HEK293T (cell line): ENCODE measurements at regions not wholly inside any gene's neighbourhood (a gene's known extent, or its start where the extent isn't known, plus 50 kb on each side); places are given as distances from the start of the nearest gene placed in this dataset.

Experiments
- CTCF ChIA-PET: fragments of 350-600 bp; formaldehyde crosslinking; extraction: SDS; loops from one replicate; lab custom pipeline; 2021; ENCODE audit warnings: antibody characterized with exemption, inconsistent platforms; lab: Yijun Ruan, JAX
- POLR2A ChIA-PET: fragments of 350-600 bp; formaldehyde crosslinking; extraction: SDS; loops from one replicate; lab custom pipeline; 2020; ENCODE audit warnings: antibody characterized with exemption, inconsistent platforms; lab: Yijun Ruan, JAX
- DNase-seq: peaks from one replicate; pipeline ENCODE4 v3.0.0; 2012; ENCODE audit warnings: mixed read lengths; ENCODE audit errors: extremely low spot score
- ARNT ChIP-seq: fragments of 450-650 bp; IDR thresholded peaks from 2 replicates; pipeline ENCODE4 v1.6.1; 2017; ENCODE audit warnings: mild to moderate bottlenecking
- BHLHE40 ChIP-seq: fragments of 450-650 bp; IDR thresholded peaks from 2 replicates; pipeline ENCODE4 v1.6.1; 2016; ENCODE audit warnings: mild to moderate bottlenecking, moderate library complexity, borderline replicate concordance
- CTBP1 ChIP-seq: fragments of 450-650 bp; IDR thresholded peaks from 2 replicates; pipeline ENCODE4 v1.6.1; 2016; ENCODE audit warnings: borderline replicate concordance
- ELF4 ChIP-seq: fragments of 450-650 bp; IDR thresholded peaks from 2 replicates; pipeline ENCODE4 v1.6.1; 2017; ENCODE audit warnings: antibody characterized with exemption
- FOXA1 ChIP-seq: fragments of 450-650 bp; IDR thresholded peaks from 2 replicates; pipeline ENCODE4 v1.6.1; 2016; ENCODE audit warnings: mild to moderate bottlenecking
- FOXK2 ChIP-seq: fragments of 450-650 bp; IDR thresholded peaks from 2 replicates; pipeline ENCODE4 v1.6.1; 2016; ENCODE audit warnings: mild to moderate bottlenecking
- FOXM1 ChIP-seq: fragments of 450-650 bp; IDR thresholded peaks from 2 replicates; pipeline ENCODE4 v1.6.1; 2017; ENCODE audit warnings: mild to moderate bottlenecking, borderline replicate concordance
- HDGF ChIP-seq: fragments of 450-650 bp; IDR thresholded peaks from 2 replicates; pipeline ENCODE4 v1.6.1; 2017; ENCODE audit warnings: antibody characterized with exemption, borderline replicate concordance
- L3MBTL2 ChIP-seq: fragments of 450-650 bp; conservative IDR thresholded peaks from 2 replicates; pipeline ENCODE4 v1.6.1; 2016; ENCODE audit warnings: mild to moderate bottlenecking
- LEF1 ChIP-seq: fragments of 450-650 bp; IDR thresholded peaks from 2 replicates; pipeline ENCODE4 v1.6.1; 2017; ENCODE audit warnings: mild to moderate bottlenecking, borderline replicate concordance
- NFRKB ChIP-seq: fragments of 450-650 bp; IDR thresholded peaks from 2 replicates; pipeline ENCODE4 v1.6.1; 2016; ENCODE audit warnings: mild to moderate bottlenecking, moderate library complexity
- SP1 ChIP-seq: fragments of 450-650 bp; IDR thresholded peaks from 2 replicates; pipeline ENCODE4 v1.6.1; 2017
- SUZ12 ChIP-seq: fragments of 450-650 bp; IDR thresholded peaks from 2 replicates; pipeline ENCODE4 v1.6.1; 2016; ENCODE audit warnings: mild to moderate bottlenecking
- TARDBP ChIP-seq: fragments of 450-650 bp; IDR thresholded peaks from 2 replicates; pipeline ENCODE4 v1.6.1; 2016
- ZNF384 ChIP-seq: fragments of 450-650 bp; IDR thresholded peaks from 2 replicates; pipeline ENCODE4 v1.6.1; 2016
- TF ChIP-seq, protein P1 (sequence below): fragments of 450-650 bp; IDR thresholded peaks from 2 replicates; pipeline ENCODE4 v1.6.1; 2016

DNA sequence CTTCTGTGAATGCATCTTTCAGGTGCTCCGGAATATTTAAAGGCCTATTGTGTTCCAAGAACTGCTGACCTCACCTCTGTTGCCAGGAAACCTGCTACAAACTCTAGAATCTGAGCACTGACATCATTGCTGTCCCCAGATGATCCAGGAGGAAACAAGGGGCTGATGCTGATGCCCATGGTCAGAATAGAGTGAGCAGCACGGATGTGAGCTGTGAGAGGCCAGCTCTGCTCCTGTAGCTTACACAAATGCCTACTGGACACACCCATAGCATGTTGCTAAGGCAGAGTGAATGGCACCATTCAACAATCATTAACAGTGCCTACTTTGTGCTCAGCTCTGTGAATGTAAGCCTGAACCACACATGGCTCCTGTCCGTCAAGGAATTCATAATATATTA, 276.7 kb upstream of the API5 start:
- CTCF ChIA-PET = no interaction called here
- TF ChIP-seq FOXA1 = no peak
- no peak for TF ChIP-seq LEF1
- no peak for TF ChIP-seq HDGF
- TF ChIP-seq L3MBTL2 = no peak
- no peak for TF ChIP-seq ELF4
- TF ChIP-seq, protein P1, sequence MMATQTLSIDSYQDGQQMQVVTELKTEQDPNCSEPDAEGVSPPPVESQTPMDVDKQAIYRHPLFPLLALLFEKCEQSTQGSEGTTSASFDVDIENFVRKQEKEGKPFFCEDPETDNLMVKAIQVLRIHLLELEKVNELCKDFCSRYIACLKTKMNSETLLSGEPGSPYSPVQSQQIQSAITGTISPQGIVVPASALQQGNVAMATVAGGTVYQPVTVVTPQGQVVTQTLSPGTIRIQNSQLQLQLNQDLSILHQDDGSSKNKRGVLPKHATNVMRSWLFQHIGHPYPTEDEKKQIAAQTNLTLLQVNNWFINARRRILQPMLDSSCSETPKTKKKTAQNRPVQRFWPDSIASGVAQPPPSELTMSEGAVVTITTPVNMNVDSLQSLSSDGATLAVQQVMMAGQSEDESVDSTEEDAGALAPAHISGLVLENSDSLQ = no peak
- no peak for TF ChIP-seq CTBP1
- no peak for TF ChIP-seq TARDBP
- TF ChIP-seq ARNT = no peak
- TF ChIP-seq FOXM1 = no peak
- no peak for TF ChIP-seq SUZ12
- TF ChIP-seq ZNF384 = no peak
- TF ChIP-seq BHLHE40 = no peak
- no peak for TF ChIP-seq SP1
- POLR2A ChIA-PET = no interaction called here
- no peak for DNase-seq

DNA sequence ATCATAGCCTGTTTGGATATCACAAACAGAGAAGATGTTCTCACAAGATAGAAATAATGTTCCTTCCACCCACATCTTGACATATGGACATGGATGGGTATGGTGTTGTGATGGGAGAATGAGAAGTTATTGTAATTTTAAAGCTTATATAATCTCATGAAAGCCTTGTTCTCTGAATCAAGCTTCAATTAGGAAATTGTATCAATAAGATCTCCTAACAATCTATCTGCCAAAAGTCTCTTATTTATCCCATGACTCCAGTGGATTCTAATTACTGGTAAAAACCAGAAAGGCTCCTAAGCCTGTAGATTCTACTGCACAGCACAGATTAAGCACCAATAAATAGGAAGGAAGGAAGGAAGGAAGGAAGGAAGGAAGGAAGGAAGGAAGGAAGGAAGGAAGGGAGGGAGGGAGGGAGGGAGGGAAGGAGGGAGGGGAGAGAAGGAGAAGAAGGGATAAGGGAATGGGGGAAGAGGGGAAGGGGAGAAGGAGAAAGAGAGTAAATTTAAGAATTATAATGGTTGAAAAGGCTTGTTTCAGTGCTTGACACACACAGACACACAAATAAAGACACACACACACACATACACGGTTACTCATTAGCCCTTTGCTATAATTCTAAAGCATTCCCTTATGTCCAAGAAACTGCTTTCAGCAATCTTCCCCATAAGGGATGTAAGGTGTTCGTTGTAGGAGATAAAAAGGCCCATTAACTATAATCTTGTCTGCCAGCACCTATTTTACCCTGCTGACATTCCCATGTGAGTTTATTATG, 258.0 kb upstream of the API5 start:
- no peak for DNase-seq
- no peak for TF ChIP-seq ZNF384
- TF ChIP-seq L3MBTL2 = no peak
- TF ChIP-seq FOXA1 = no peak
- no peak for TF ChIP-seq NFRKB
- no peak for TF ChIP-seq SUZ12
- TF ChIP-seq CTBP1 = no peak
- no peak for TF ChIP-seq BHLHE40
- ChIA-PET POLR2A (no interaction called here), CTCF (no interaction called here)

DNA sequence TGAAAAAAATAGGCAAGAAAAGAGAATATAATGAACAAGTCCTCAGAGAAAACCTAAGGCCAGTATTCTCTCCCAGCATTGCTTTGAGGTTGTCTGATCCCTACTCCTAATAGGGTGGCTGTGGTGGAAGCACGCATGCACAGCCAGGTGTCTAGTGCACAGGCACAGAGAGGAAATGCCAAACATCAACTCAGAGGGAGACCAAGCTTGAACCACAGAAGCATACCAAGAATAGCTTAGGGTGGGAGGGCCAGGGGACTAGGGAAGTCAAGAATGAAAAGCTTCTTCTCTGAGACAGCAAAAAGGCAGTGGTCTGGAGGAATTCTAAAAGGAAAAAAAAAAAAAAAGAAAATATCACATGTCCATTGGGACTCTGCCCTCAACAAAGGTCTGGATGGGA, 244.1 kb upstream of the API5 start:
- POLR2A ChIA-PET = no interaction called here
- no peak for TF ChIP-seq LEF1
- TF ChIP-seq FOXA1 = no peak
- TF ChIP-seq ZNF384 = no peak

DNA sequence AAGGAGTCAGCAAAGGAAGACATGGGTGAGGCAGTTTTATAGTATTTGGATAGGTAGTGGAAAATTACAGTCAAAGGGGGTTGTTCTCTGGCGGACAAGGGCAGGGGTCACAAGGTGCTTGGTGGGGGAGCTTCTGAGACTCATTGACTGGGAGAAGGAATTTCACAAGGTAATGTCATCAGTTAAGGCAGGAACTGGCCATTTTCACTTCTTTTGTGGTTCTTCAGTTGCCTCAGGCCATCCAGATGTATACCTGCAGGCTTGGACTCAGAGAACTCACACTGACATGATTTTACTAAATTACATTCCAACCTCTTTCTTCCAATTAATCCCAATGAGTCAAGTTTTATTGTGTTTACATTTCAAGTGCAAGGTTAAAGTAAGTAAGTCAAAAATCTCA, 240.5 kb upstream of the API5 start:
- POLR2A ChIA-PET = no interaction called here
- no peak for DNase-seq
- CTCF ChIA-PET = no interaction called here
- TF ChIP-seq TARDBP (no peak), NFRKB (no peak), CTBP1 (no peak), FOXM1 (no peak), BHLHE40 (no peak), ZNF384 (no peak), SP1 (no peak), ARNT (no peak), FOXK2 (no peak), L3MBTL2 (no peak)

More for the DNA sequence above, 244.1 kb upstream of the API5 start:
- CTCF ChIA-PET = no interaction called here
- no peak for DNase-seq

DNA sequence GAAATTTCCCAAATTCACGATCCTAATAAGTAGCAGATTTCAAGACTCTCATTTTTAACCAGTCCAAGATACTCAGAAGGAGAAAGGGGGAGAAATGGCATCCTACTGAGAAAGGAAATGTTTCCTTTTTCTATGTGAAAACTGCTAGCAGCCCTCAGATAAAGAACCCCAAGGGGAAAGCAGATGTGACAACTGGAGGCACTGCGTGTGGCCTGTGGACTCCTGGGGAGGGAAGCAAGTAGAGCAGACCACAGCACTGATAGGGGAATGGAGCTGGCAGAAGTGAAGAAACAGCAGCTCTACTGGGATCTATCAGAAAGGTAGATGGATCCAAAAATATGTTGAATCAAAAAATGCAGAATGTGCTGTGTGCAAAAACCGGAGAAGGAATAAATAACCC, 239.7 kb upstream of the API5 start:
- ChIA-PET CTCF (no interaction called here), POLR2A (no interaction called here)
- DNase-seq = no peak
- TF ChIP-seq HDGF (no peak), L3MBTL2 (no peak), FOXK2 (no peak), SUZ12 (no peak), SP1 (no peak), ELF4 (no peak), ARNT (no peak), ZNF384 (no peak), NFRKB (no peak), LEF1 (no peak), CTBP1 (no peak), BHLHE40 (no peak), TARDBP (no peak), FOXM1 (no peak), FOXA1 (no peak)
- TF ChIP-seq, protein P1 = no peak

DNA sequence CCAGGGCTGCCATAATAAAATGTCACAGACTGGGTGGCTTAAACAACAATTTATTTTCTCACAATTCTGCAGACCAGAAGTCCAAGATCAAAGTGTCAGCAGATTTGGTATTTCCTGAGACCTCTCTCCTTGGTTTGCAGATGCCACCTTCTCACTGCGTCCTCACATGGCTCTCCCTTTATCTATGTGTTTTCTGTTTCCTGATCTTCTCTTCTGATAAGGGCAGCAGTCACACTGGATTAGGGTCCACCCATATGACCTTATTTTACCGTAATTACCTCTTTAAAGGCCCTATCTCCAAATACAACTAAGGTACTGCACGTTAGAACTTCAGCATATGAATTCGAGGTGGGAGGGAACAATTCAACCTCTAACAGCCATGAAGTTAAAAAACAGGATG, 238.9 kb upstream of the API5 start:
- CTCF ChIA-PET = interaction anchor here (0.5 kb wide), 1 partner anchor 162 kb away, joined by 3 read pairs; no protein-coding TSS in a partner anchor
- DNase-seq = no peak
- POLR2A ChIA-PET = no interaction called here
- no peak for TF ChIP-seq ARNT
- TF ChIP-seq NFRKB = no peak
- TF ChIP-seq L3MBTL2 = no peak
- TF ChIP-seq CTBP1 = no peak
- no peak for TF ChIP-seq FOXK2
- TF ChIP-seq FOXA1 = no peak
- TF ChIP-seq ELF4 = no peak
- TF ChIP-seq FOXM1 = no peak
- no peak for TF ChIP-seq SUZ12
- no peak for TF ChIP-seq TARDBP
- no peak for TF ChIP-seq BHLHE40

DNA sequence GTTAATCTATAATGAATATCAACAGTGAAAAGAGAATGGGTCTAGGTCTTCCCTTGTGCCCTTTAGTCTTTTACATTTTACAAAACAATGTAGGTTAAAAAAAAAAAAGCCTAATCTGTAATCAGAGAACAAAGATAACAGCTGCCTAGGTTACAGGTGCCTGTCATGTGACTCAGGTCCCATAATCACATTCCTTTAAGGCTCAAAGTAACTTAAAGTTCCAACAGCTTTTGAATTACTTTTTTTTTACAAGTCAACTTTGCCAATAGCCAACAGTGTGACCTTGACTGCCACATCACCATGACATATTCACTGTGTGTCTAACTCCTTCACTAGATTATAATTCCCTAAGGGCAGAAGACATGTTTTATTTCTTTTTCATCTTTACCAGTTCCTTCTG, 237.0 kb upstream of the API5 start:
- TF ChIP-seq TARDBP (no peak), NFRKB (no peak), ARNT (no peak), SP1 (no peak), ZNF384 (no peak), CTBP1 (no peak), FOXK2 (no peak), FOXA1 (no peak), HDGF (no peak), L3MBTL2 (no peak), SUZ12 (no peak), ELF4 (no peak), LEF1 (no peak), FOXM1 (no peak), BHLHE40 (no peak)
- TF ChIP-seq, protein P1 = no peak
- DNase-seq = no peak
- POLR2A ChIA-PET = no interaction called here
- CTCF ChIA-PET = no interaction called here
